ENCODE measurements at regions not wholly inside any gene's neighbourhood (a gene's known extent, or its start where the extent isn't known, plus 50 kb on each side); places are given as distances from the start of the nearest gene placed in this dataset.

GRCh38 chr15:35168464-35168863 is 83.4 kb upstream of the NANOGP8 start:
- intact Hi-C loops (cut with DNase I), result no loop called here
- 58 to 65% (median 58%) methylated on average over 4 of the region's 4 CpGs for WGBS, 3 donors
- Histone ChIP-seq H3K9me3 (no peaks in the 10 kb centered on the region), H3K4me3 (no peak overlapping the region), H3K27me3 (ENCODE audit: insufficient read depth in 3 of 3, low read length in 2 of 3) (no peaks in the 10 kb centered on the region), H3K36me3 (ENCODE audit: insufficient read depth in 1 of 2, low read depth in 1 of 2) (no peaks in the 10 kb centered on the region), H3K27ac (no peak overlapping the region), H3K4me1 (no peaks in the 10 kb centered on the region)
- ATAC-seq, result no peak
- TF ChIP-seq, protein P1, sequence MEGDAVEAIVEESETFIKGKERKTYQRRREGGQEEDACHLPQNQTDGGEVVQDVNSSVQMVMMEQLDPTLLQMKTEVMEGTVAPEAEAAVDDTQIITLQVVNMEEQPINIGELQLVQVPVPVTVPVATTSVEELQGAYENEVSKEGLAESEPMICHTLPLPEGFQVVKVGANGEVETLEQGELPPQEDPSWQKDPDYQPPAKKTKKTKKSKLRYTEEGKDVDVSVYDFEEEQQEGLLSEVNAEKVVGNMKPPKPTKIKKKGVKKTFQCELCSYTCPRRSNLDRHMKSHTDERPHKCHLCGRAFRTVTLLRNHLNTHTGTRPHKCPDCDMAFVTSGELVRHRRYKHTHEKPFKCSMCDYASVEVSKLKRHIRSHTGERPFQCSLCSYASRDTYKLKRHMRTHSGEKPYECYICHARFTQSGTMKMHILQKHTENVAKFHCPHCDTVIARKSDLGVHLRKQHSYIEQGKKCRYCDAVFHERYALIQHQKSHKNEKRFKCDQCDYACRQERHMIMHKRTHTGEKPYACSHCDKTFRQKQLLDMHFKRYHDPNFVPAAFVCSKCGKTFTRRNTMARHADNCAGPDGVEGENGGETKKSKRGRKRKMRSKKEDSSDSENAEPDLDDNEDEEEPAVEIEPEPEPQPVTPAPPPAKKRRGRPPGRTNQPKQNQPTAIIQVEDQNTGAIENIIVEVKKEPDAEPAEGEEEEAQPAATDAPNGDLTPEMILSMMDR (IDR thresholded peaks at IDR 0.05), result no peak
- no peak for DNase-seq

DNA sequence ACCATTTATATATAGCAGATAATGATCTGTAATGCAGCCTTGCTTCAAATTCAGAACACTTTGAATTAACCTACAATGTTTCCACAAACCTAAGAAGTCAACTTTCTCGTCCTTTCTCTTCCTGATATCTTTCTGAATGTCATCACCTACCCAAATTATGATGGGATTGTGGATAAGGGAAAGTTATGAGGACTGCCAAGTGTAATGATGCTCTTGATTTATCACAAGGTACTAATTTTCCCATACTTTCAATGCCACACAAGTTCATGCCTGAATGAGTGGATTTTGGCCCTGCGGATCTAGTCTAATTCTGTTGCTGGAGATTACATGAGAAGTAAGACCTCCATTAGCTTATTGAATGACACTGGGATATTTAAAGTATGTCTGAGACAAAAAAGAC is 82.6 kb upstream of the NANOGP8 start:
- Histone ChIP-seq H3K27ac (no peak overlapping the region), H3K9me3 (no peaks in the 10 kb centered on the region), H3K36me3 (ENCODE audit: insufficient read depth in 1 of 2, low read depth in 1 of 2) (no peaks in the 10 kb centered on the region), H3K4me3 (no peak overlapping the region), H3K4me1 (no peaks in the 10 kb centered on the region), H3K27me3 (ENCODE audit: insufficient read depth in 3 of 3, low read length in 2 of 3) (no peaks in the 10 kb centered on the region)
- WGBS, 3 donors, result 79 to 85% (median 80%) methylated on average over 2 of the region's 2 CpGs
- TF ChIP-seq, protein P1 (IDR thresholded peaks at IDR 0.05), result no peak
- ATAC-seq (no peak), DNase-seq (no peak)
- intact Hi-C loops (cut with DNase I), result no loop called here

- 89 to 93% (median 91%) methylated on average over 3 of the region's 3 CpGs for WGBS, 3 donors
- Histone ChIP-seq H3K27me3 (ENCODE audit: insufficient read depth in 3 of 3, low read length in 2 of 3) (no peaks in the 10 kb centered on the region), H3K4me1 (no peaks in the 10 kb centered on the region), H3K4me3 (no peak overlapping the region), H3K27ac (no peak overlapping the region), H3K36me3 (ENCODE audit: insufficient read depth in 1 of 2, low read depth in 1 of 2) (no peaks in the 10 kb centered on the region), H3K9me3 (no peaks in the 10 kb centered on the region)
- TF ChIP-seq, protein P1 (IDR thresholded peaks at IDR 0.05), result no peak
- intact Hi-C loops (cut with DNase I), result no loop called here
- DNase-seq (no peak), ATAC-seq (no peak)
These were observed 81.8 kb upstream of the NANOGP8 start for GRCh38 chr15:35166730-35167359.

GRCh38 chr15:35161694-35162093 is 76.6 kb upstream of the NANOGP8 start:
- H3K27me3 ChIP-seq (ENCODE audit: insufficient read depth in 3 of 3, low read length in 2 of 3), result no peaks in the 10 kb centered on the region
- TF ChIP-seq, protein P1 (IDR thresholded peaks at IDR 0.05), result no peak
- no peaks in the 10 kb centered on the region for H3K4me1 ChIP-seq
- H3K36me3 ChIP-seq (ENCODE audit: insufficient read depth in 1 of 2, low read depth in 1 of 2), result no peaks in the 10 kb centered on the region
- DNase-seq (no peak), ATAC-seq (no peak)
- no peak overlapping the region for H3K4me3 ChIP-seq
- intact Hi-C loops (cut with DNase I), result no loop called here
- 89 to 95% (median 93%) methylated on average over 1 of the region's 1 CpG for WGBS, 3 donors
- H3K27ac ChIP-seq, result no peak overlapping the region
- no peaks in the 10 kb centered on the region for H3K9me3 ChIP-seq

- H3K27me3 ChIP-seq (ENCODE audit: insufficient read depth in 3 of 3, low read length in 2 of 3), result no peaks in the 10 kb centered on the region
- H3K36me3 ChIP-seq (ENCODE audit: insufficient read depth in 1 of 2, low read depth in 1 of 2), result no peaks in the 10 kb centered on the region
- 72 to 98% (median 95%) methylated on average over 2 of the region's 2 CpGs for WGBS, 3 donors
- H3K4me3 ChIP-seq, result no peak overlapping the region
- H3K4me1 ChIP-seq, result no peaks in the 10 kb centered on the region
- TF ChIP-seq, protein P1 (IDR thresholded peaks at IDR 0.05), result no peak
- ATAC-seq (no peak), DNase-seq (no peak)
- no peak overlapping the region for H3K27ac ChIP-seq
- intact Hi-C loops (cut with DNase I), result no loop called here
- H3K9me3 ChIP-seq, result no peaks in the 10 kb centered on the region
These were observed 74.1 kb upstream of the NANOGP8 start for GRCh38 chr15:35159170-35159569.

Data from psoas muscle (tissue), 7 donors.